A549 (cell line): ENCODE measurements at regions not wholly inside any gene's neighbourhood (a gene's known extent, or its start where the extent isn't known, plus 50 kb on each side); places are given as distances from the start of the nearest gene placed in this dataset.

Experiments used
- ATAC-seq, 2 experiments: fragments of 200-7000 bp in 1 of 2; fragments of >200 bp in 1 of 2; cut with Nextera tagmentation in 1 of 2; cut with Tn5 transposase in 1 of 2; 3 replicates each; pipeline versions ENCODE4 v1.8.0 to v1.9.1; 2018 to 2020; ENCODE audit warnings: mild to moderate bottlenecking in 1 of 2, moderate library complexity in 1 of 2
- CTCF ChIA-PET: fragments of 300-600 bp; sonication (Branson Sonifier 250); formaldehyde crosslinking; extraction: SDS; loops from one replicate; lab custom pipeline; 2021; ENCODE audit warnings: antibody characterized with exemption, inconsistent platforms; lab: Yijun Ruan, JAX
- POLR2A ChIA-PET: fragments of 350-600 bp; formaldehyde crosslinking; extraction: SDS; loops from one replicate; lab custom pipeline; 2021; ENCODE audit warnings: antibody characterized with exemption, inconsistent platforms; lab: Yijun Ruan, JAX
- DNase-seq, 2 experiments: peaks; one replicate each; pipeline versions ENCODE4 v3.0.0 to v3.0.0-alpha.2; 2011 to 2016; ENCODE audit warnings: low read depth in 1 of 2, low spot score in 1 of 2
- FAIRE-seq: peaks from 2 replicates; lab custom pipeline; 2011; peaks lifted over from hg19 to GRCh38; lab: Jason Lieb, UNC
- H3K27ac ChIP-seq, 2 experiments: fragments of >200 bp; sonication (Bioruptor Twin); formaldehyde crosslinking; 3 replicates each; pipeline ENCODE4 v1.5.1; 2016 to 2017
- H3K4me1 ChIP-seq: fragments of >200 bp; sonication (Bioruptor Twin); formaldehyde crosslinking; 3 replicates; pipeline ENCODE4 v1.6.1; 2016
- H3K4me2 ChIP-seq: fragments of >200 bp; sonication (Bioruptor Twin); formaldehyde crosslinking; 3 replicates; pipeline ENCODE4 v1.6.1; 2016
- H3K4me3 ChIP-seq: fragments of >200 bp; sonication (Bioruptor Twin); formaldehyde crosslinking; 3 replicates; pipeline ENCODE4 v1.5.1; 2016
- H3K9me3 ChIP-seq: fragments of >200 bp; sonication (Bioruptor Twin); formaldehyde crosslinking; 3 replicates; pipeline ENCODE4 v1.6.1; 2016
- CBX8 ChIP-seq: fragments of 200-600 bp; sonication (generic); IDR thresholded peaks from 2 replicates; pipeline ENCODE4 v1.6.1; 2016
- CEBPB ChIP-seq, 2 experiments: fragments of >200 bp in 1 of 2; sonication (Bioruptor Twin) in 1 of 2; formaldehyde crosslinking in 1 of 2; IDR thresholded peaks; 2 replicates each; pipeline ENCODE4 v1.6.1; 2012 to 2016
- CHD4 ChIP-seq: fragments of 200-600 bp; sonication (generic); IDR thresholded peaks from 2 replicates; pipeline ENCODE4 v1.6.1; 2016; ENCODE audit warnings: antibody characterized with exemption, mild to moderate bottlenecking, borderline replicate concordance
- EHF ChIP-seq: fragments of 250-450 bp; sonication (Bioruptor Pico); IDR thresholded peaks from 2 replicates; pipeline ENCODE4 v1.5.0; 2020; ENCODE audit warnings: mild to moderate bottlenecking
- EHMT2 ChIP-seq: fragments of 200-600 bp; sonication (generic); IDR thresholded peaks from 2 replicates; pipeline ENCODE4 v1.6.1; 2016; ENCODE audit warnings: antibody characterized with exemption, low read depth, mild to moderate bottlenecking, moderate library complexity
- FOSB ChIP-seq: fragments of 250-450 bp; sonication (Bioruptor Pico); IDR thresholded peaks from 2 replicates; pipeline ENCODE4 v1.5.0; 2020; ENCODE audit warnings: mild to moderate bottlenecking, moderate library complexity
- GATA3 ChIP-seq: IDR thresholded peaks from 2 replicates; pipeline ENCODE4 v1.6.1; 2012; ENCODE audit warnings: borderline replicate concordance
- HOXA7 ChIP-seq: fragments of 250-450 bp; sonication (Bioruptor Pico); IDR thresholded peaks from 2 replicates; pipeline ENCODE4 v1.5.0; 2020; ENCODE audit warnings: mild to moderate bottlenecking, moderate library complexity
- HOXB13 ChIP-seq: fragments of 250-450 bp; sonication (Bioruptor Pico); IDR thresholded peaks from 2 replicates; pipeline ENCODE4 v1.5.0; 2020; ENCODE audit warnings: low read depth, mild to moderate bottlenecking, moderate library complexity
- KDM5A ChIP-seq: fragments of 200-600 bp; sonication (generic); IDR thresholded peaks from 2 replicates; pipeline ENCODE4 v1.6.1; 2016; ENCODE audit warnings: antibody characterized with exemption, mild to moderate bottlenecking
- MAFK ChIP-seq: fragments of 450-650 bp; IDR thresholded peaks from 2 replicates; pipeline ENCODE4 v1.6.1; 2014; ENCODE audit not compliant: partially characterized antibody
- NR3C1 ChIP-seq: fragments of >200 bp; sonication (Bioruptor Twin); formaldehyde crosslinking; IDR thresholded peaks from 3 replicates; pipeline ENCODE4 v1.6.1; 2017
- PHF8 ChIP-seq: fragments of 200-600 bp; sonication (generic); IDR thresholded peaks from 2 replicates; pipeline ENCODE4 v1.6.1; 2016; ENCODE audit warnings: low read depth, mild to moderate bottlenecking, antibody characterized with exemption, moderate library complexity, borderline replicate concordance
- POLR2AphosphoS2 ChIP-seq: conservative IDR thresholded peaks from 2 replicates; pipeline ENCODE4 v1.6.1; 2012; ENCODE audit warnings: low read length, improper control_type of control experiment, inconsistent platforms
- RFX5 ChIP-seq: fragments of 450-650 bp; IDR thresholded peaks from 2 replicates; pipeline ENCODE4 v1.7.1; 2014; ENCODE audit warnings: antibody characterized with exemption, mild to moderate bottlenecking, moderate library complexity
- TP53 ChIP-seq: fragments of 250-450 bp; sonication (Bioruptor Pico); IDR thresholded peaks from 2 replicates; pipeline ENCODE4 v1.5.0; 2021; ENCODE audit warnings: mild to moderate bottlenecking, moderate library complexity
- ZC3H11A ChIP-seq: fragments of 450-650 bp; IDR thresholded peaks from 2 replicates; pipeline ENCODE4 v1.6.1; 2014; ENCODE audit warnings: antibody characterized with exemption, mild to moderate bottlenecking
- ZFP36 ChIP-seq: fragments of 450-650 bp; IDR thresholded peaks from 2 replicates; pipeline ENCODE4 v1.6.1; 2014; ENCODE audit warnings: borderline replicate concordance; ENCODE audit not compliant: partially characterized antibody
- ZSCAN20 ChIP-seq: fragments of 250-450 bp; sonication (Bioruptor Pico); IDR thresholded peaks from 2 replicates; pipeline ENCODE4 v1.8.0; 2022; ENCODE audit warnings: mild to moderate bottlenecking, moderate library complexity
- WGBS: methylation state at CpG from one replicate; pipeline ENCODE4 v1.1.6; 2017; ENCODE audit errors: missing lambda C conversion rate; 5-methylcytosine and 5-hydroxymethylcytosine counted together
- TF ChIP-seq, protein P1 (sequence below): fragments of >200 bp; sonication (Bioruptor Twin); formaldehyde crosslinking; IDR thresholded peaks from 2 replicates; pipeline ENCODE4 v1.6.1; 2016
- TF ChIP-seq, protein P2 (sequence below): IDR thresholded peaks from 2 replicates; pipeline ENCODE4 v1.6.1; 2012

GRCh38 chr2:64273524-64274398 is 129.5 kb upstream of the PELI1 start:
- Histone ChIP-seq H3K4me3 (no peak overlapping the region), H3K4me2 (peak overlapping the region; percentile 21; the same call in 2 of the 3 replicates), H3K9me3 (0 out of 3 replicates have a peak, but pooled peaks cover 2% of the 10 kb centered on the region), H3K27ac (peak overlapping the region in 1 of 2 experiments; percentile 52; a peak in 3 of 6 replicates), H3K4me1 (peaks cover 26% of the 10 kb centered on the region)
- ChIA-PET CTCF (interaction anchor here (0.7 to 0.8 kb wide), 2 partner anchors 35 to 45 kb away, joined by 3 to 4 read pairs; no protein-coding TSS in a partner anchor), POLR2A (no interaction called here)
- FAIRE-seq (no peak), DNase-seq (peak in 1 of 2 experiments; percentile 17), ATAC-seq (peak; percentile 35 to 74; a peak in 5 of 6 replicates)
- TF ChIP-seq ZFP36 (no peak), CEBPB (IDR thresholded peaks at IDR 0.05) (peak; percentile 84 to 87; a peak in 3 of 4 replicates), GATA3 (no peak), MAFK (no peak), CHD4 (no peak), POLR2AphosphoS2 (no peak), PHF8 (no peak), HOXB13 (CRISPR knock-in tag) (no peak), KDM5A (no peak), ZSCAN20 (CRISPR knock-in tag) (no peak), ZC3H11A (no peak), TP53 (CRISPR knock-in tag) (no peak)
- TF ChIP-seq, protein P1, sequence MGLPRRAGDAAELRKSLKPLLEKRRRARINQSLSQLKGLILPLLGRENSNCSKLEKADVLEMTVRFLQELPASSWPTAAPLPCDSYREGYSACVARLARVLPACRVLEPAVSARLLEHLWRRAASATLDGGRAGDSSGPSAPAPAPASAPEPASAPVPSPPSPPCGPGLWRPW = 0 out of 2 replicates have a peak, but pooled peaks have one; percentile 30
- TF ChIP-seq, protein P2, sequence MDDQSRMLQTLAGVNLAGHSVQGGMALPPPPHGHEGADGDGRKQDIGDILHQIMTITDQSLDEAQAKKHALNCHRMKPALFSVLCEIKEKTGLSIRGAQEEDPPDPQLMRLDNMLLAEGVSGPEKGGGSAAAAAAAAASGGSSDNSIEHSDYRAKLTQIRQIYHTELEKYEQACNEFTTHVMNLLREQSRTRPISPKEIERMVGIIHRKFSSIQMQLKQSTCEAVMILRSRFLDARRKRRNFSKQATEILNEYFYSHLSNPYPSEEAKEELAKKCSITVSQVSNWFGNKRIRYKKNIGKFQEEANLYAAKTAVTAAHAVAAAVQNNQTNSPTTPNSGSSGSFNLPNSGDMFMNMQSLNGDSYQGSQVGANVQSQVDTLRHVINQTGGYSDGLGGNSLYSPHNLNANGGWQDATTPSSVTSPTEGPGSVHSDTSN = no peak
- 35% methylated on average over 6 of the region's 6 CpGs for WGBS

DNA sequence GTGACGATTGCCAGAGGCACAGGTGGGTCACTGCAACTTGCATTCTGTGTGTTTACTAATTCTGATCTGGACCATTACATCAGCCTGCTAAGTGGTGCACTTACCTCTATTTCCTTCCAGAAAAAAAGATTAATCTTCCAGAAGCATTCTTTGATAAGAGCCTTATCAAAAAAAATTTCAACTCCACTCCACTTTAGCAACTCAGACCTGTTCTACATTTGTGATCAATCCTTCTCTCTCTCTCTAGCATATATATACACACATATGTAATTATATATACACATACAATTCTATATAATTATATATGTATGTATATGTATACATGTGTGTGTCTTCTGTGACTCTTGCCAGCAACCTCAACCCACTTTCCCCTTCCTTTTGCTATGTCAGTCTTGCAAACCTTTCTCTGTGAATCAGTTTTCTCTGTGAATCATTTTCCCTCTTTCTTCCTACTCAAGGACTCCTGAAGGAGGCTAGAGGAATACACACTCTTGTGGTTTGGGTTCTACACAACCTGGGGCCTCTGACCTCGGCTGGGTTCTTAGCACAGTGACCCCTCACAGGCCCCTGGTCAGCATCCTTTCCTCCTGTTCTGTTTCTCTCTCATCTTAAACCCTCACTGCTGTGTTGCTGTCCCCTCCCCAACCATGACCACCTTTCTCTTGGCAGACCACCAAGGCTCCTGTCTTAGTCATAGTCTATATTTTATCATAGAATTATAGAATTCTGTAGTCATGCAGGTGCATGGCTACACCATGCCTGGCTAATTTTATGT is 130.4 kb upstream of the PELI1 start:
- Histone ChIP-seq H3K9me3 (0 out of 3 replicates have a peak, but pooled peaks cover 2% of the 10 kb centered on the region), H3K4me2 (no peak overlapping the region), H3K4me1 (peaks cover 26% of the 10 kb centered on the region), H3K27ac (peak overlapping the region in 1 of 2 experiments; percentile 52; a peak in 1 of 6 replicates), H3K4me3 (no peak overlapping the region)
- POLR2A ChIA-PET = no interaction called here
- CTCF ChIA-PET = no interaction called here
- no peak for FAIRE-seq
- DNase-seq = no peak
- 71% methylated on average over 2 of the region's 2 CpGs for whole genome bisulfite sequencing
- TF ChIP-seq EHF (no peak), FOSB (CRISPR knock-in tag) (no peak), MAFK (no peak), CBX8 (no peak), EHMT2 (no peak), RFX5 (no peak), HOXA7 (CRISPR knock-in tag) (no peak), NR3C1 (no peak)
- TF ChIP-seq, protein P2 = no peak
- TF ChIP-seq, all 56 proteins: peak for 0
- ATAC-seq = no peak
